SK-MEL-5 (cell line): ENCODE measurements at regions not wholly inside any gene's neighbourhood (a gene's known extent, or its start where the extent isn't known, plus 50 kb on each side); places are given as distances from the start of the nearest gene placed in this dataset.
A peak's percentile ranks its signal among the peaks of the same experiment; 100 is the strongest.

Experiments used
- DNase-seq: peaks from one replicate; pipeline ENCODE4 v3.0.0-alpha.2; 2016; ENCODE audit warnings: low read depth, low spot score
- in situ Hi-C: cut with HindIII; loops from 2 replicates; pipeline ENCODE4 v1.10.0; 2016; ENCODE audit warnings: low sequenced_read_pairs, high pct_unique_total_duplicates, low pct_unique_long_range_greater_than_20kb

DNA sequence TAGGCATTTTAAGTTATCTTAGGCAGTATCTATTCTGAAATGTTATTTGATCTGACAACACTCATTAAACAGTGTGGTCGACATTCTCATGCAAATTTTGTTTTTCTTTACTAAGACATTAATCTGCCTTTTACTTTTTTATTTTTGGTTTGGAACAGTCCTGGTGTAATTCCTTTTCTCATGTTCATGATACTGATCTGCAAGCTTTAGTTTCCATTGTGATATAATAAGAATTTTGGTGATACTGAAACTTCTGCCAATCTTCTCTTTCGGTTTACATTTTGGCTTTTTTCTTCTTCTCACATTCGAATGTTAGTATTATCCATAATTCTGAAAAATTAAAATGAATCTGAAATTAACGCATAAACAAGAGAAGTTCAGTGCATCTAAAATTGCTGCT is 281.9 kb upstream of the MTPN start:
- DNase-seq = no peak
- in situ Hi-C loops = no loop called here

DNA sequence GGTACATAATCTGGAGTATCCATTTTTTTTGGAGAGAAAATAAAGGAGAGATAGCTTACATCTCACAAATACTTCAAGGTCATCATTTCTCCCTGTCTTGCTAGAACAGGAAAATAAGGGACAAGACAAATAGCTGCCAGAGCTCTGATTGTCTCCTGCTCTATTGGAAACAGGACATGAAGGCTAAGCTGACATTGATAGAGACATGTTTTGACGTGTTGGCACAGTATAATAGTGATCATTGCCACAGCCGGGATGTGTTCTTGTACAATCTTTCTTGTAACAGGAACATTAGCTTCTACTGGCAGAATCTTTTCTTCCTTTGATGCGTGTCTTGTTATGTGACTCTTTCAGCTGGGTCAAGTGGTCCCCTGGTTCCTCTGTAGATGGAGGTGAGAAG is 279.3 kb upstream of the MTPN start:
- in situ Hi-C loops = no loop called here
- DNase-seq = no peak

DNA sequence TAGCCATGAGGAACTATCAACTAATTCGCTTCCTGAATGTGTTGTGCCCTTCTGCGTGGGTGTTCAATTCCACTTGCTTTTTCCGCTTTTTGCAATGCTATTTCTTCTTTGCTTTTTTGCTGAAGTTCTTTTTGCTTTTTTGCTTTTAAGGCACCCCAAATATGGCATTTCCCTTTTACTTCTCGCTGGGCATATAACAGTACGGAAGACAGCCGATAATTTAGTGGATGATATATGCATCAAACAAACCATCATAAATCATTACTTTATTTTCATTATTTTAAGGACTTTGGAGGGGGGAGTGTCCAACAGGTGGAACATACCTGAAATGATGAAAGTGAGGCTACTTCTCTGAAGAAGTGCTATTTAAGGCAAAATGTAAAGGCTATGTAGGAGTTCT is 277.0 kb upstream of the MTPN start:
- DNase-seq = no peak
- in situ Hi-C loops = no loop called here

- in situ Hi-C loops = no loop called here
- DNase-seq = no peak
These were observed 274.7 kb upstream of the MTPN start for GRCh38 chr7:136251826-136252225.

GRCh38 chr7:136247211-136247610 is 270.1 kb upstream of the MTPN start:
- in situ Hi-C loops = no loop called here

DNA sequence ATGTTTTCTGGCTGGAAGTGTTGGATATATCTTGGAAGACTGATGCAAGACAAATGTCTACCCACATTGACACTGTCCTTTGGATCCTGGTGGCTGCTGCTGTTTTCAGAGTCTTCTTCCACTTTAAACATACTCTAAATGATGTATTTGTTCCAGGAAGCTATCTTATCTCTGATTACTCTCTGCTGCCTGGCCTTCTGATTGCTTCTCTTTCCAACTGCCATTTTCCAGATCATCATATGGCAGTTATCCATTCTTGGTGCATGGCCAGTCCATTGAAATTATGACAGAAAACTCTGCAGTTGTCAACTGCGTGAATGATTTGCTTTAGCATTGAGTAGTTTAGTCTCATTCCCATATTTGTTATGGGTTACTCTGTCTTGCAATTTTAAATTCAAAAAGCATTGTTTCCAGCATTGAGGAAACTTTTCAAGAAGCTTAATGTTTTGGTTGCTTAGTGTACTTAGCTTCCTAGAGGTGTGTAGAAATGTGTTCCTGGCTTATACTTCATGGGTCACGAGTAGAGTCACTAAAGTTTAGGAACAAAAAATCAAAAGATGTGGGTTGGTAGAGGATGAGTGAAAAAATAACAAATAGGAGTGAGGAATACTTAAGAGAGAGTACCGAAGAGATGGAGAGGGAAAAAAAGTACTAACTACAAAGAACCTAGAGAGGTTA is 268.3 kb upstream of the MTPN start:
- no peak for DNase-seq
- in situ Hi-C loops = no loop called here

More at GRCh38 chr7:136247211-136247610, 270.1 kb upstream of the MTPN start:
- DNase-seq = no peak

GRCh38 chr7:136234040-136234439 is 256.9 kb upstream of the MTPN start:
- no peak for DNase-seq
- in situ Hi-C loops = no loop called here

- in situ Hi-C loops = no loop called here
- DNase-seq = no peak
These were observed 253.1 kb upstream of the MTPN start for GRCh38 chr7:136230210-136230609.

DNA sequence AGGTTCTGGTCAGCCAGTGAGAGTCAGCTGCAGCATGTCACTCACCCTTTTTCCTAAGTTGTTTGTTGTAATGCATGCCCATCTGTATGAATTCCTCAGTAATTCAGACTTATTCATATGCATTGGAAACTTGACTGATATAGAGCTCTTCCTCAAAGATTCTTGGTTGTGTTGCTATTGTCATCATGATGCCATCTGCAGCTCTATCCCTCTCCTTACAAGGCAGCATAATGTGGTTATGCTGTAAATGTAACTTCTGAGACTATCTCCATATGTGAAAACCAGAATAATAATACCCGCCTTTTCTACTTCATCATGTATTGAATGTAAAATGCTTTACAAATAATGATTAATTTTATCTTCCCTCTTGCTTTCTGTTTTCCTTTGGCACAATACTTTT is 252.6 kb upstream of the MTPN start:
- in situ Hi-C loops = no loop called here
- DNase-seq = no peak

GRCh38 chr7:136228171-136228570 is 251.0 kb upstream of the MTPN start:
- in situ Hi-C loops = no loop called here
- peak; percentile 33 for DNase-seq

DNA sequence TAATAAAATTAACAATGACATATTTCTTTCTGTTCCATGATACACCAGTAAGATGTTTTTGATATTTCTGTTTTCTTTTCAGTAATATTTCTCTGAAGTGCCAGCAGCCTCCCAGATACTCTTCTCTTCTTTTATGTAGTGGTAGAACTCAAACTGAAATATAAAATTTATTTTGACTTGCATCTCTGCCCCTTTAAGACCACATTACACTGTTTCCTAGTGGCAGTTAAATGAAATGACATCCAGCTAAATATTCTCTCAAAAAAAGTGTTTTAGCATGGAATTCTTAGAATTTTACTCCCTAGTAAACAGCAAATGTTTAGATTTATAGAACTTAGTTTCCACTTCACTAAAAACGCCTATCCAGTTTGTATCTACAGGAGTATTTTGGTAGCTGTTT is 237.2 kb upstream of the MTPN start:
- in situ Hi-C loops = no loop called here
- peak; percentile 15 for DNase-seq

DNA sequence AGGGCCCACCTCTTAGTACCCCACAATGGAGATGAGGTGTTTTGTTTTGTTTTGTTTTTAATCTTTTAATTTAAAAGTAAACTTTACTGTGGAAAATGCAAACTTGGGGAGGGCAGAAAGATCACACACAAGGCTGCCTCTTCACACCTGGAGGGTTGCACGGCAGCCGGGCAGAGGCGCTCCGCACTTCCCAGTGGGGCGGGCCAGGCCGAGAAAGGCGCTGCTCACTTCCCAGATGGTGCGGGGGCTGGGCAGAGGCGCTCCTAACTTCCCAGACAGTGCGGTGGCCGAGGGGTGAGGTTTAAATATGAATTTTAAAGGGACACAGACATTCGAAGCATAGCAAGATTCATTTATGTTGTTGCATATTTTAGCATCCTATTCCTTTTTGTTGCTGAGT is 235.9 kb upstream of the MTPN start:
- in situ Hi-C loops = no loop called here
- DNase-seq = no peak

DNA sequence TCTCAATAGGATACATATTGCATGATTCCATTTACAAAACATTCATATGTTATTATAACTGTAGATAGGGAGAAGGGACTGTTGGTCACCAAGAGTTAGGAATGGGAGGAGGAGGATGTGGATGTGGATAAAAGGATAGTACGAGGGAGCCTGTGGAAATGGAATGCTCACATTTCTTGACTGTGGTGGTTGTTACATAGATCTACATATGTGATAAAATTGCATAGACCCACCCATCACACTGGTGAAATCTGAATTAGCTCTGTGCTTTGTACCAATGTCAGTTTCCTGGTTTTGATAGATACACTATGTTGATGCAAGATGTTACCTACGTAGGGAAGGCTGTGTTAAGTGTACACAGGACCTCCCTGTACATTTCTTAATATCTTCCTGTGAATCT is 233.5 kb upstream of the MTPN start:
- no peak for DNase-seq
- in situ Hi-C loops = no loop called here

GRCh38 chr7:136210079-136210478 is 232.9 kb upstream of the MTPN start:
- in situ Hi-C loops = no loop called here
- DNase-seq = no peak

DNA sequence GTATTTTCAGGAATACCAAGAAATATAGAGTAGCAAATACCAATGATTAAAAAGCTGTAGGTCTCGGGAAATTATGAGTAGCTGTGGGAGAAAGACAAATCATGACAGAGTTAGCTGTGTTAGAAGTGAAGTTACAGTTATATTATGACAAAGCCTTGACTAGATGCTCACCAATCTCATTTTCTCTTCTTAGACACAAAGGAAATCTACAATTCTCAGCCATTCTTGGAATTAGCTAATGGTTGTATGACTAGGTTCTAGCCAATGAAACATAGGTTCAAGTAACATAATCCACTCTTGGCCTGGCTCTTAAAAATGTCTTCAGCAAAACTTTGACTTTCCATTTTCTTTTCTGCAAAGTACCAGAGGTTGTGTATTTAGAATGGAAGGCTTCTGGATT is 228.8 kb upstream of the MTPN start:
- no peak for DNase-seq
- in situ Hi-C loops = no loop called here

DNA sequence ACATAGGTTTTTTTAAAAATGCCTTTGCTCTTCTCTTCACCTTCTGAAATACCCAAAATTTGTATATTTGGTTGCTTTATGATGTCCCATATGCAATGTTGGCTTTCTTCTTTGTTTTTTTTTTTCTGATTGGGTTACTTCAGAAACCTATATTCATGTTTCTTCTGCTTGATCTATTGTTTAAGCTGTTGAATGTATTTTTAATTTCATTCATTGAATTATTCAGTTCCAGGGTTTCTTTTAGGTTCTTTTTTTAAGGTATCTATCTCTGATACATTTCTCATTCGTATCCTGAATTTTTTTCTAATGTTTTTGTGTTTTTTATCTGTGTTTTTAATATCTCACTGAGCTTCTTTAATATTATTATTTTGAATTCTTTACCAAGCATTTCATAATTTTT is 221.0 kb upstream of the MTPN start:
- no peak for DNase-seq
- in situ Hi-C loops = no loop called here

GRCh38 chr7:136194878-136195277 is 217.7 kb upstream of the MTPN start:
- DNase-seq = no peak
- in situ Hi-C loops = no loop called here

DNA sequence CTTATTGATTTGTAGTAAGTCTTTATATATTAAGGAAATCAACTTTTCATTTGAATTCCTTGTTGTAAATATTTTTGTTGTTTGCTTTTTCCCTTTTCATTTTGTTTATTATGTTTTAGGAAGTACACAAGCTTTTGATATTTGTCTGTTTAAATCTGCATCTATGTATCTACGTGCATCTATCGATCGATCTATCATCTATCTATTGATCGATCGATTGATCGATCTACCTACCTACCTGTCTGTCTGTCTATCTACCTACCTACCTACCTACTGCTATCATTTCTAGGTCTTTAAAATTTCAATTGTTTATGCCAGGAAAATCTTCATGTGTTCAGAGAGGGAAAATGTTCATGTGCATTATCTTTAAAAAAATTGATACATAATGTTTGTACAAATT is 216.8 kb upstream of the MTPN start:
- in situ Hi-C loops = no loop called here
- no peak for DNase-seq

DNA sequence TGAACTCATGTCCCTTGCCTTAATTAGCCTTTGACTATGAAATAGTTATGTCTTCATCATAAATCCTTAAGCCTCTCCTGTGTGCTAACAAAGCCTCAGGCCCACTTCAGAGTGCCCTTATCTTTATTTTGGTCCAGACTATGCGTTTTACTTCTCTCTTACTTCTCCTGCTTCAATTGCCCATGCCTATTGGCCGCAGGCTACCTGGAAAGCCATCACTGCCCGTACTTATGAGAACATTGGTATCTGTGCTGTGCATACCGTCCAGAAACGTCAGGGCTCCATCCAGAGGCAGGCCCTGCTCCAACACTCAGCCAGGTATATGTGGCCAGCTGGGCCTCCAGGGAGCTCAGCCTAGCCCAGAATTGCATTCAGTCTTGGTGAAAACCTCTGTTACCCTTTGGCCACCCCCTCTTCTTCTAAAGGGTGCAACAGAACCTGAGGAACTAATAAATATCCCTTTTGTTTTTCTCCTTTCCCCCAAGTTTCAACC is 212.4 kb upstream of the MTPN start:
- in situ Hi-C loops = no loop called here
- no peak for DNase-seq

DNA sequence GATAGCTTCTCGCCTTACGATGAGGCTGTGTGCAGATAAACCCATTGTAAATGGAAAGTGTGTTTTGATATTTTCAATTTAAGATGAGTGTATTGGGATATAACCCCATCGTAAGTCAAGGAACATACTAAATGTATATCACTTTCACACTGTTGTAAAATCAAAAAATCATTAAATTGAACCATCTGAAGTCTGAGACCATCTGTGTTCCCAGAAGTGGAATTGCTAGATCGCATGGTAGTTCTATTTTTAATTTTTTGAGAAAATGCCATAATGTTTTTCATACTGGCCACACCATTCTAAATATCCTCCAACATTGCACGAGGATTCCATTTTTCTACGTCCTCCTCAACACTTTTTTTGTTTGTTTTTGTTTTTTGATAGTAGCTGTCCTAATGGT is 209.1 kb upstream of the MTPN start:
- in situ Hi-C loops = no loop called here
- no peak for DNase-seq
